Epithelial cell of esophagus (primary cell): ENCODE measurements at regions not wholly inside any gene's neighbourhood (a gene's known extent, or its start where the extent isn't known, plus 50 kb on each side); places are given as distances from the start of the nearest gene placed in this dataset.

Source experiments
- DNase-seq: peaks from one replicate; pipeline ENCODE4 v3.0.0; 2010; ENCODE audit warnings: low read depth
- H3K4me3 ChIP-seq: 2 replicates; pipeline ENCODE4 v1.5.1; 2011; ENCODE audit warnings: mild to moderate bottlenecking, low read length, control low read depth
- TF ChIP-seq, protein P1 (sequence below): IDR thresholded peaks from 2 replicates; pipeline ENCODE4 v1.5.1; 2011; ENCODE audit warnings: low read depth, mild to moderate bottlenecking, low read length, control low read depth, inconsistent platforms; ENCODE audit not compliant: insufficient read depth; ENCODE audit errors: missing control alignments

DNA sequence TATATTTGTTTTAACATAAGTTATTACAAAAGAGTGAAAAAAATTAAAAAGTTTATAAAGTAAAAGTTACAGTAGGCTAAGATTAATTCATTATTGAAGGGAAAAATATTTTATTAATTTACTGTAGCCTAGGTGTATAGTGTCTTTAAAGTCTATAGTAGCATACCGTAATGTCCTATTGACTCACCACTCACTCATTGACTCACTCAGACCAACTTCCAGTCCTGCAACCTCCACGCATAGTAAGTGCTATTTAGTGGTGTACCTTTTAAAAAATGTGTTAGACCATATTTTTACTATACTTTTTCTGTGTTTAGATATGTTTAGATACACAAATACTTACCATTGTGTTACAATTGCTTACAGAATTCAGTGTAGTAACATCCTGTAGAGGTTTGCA lies 841.1 kb downstream of the CENPC start:
- TF ChIP-seq, protein P1, sequence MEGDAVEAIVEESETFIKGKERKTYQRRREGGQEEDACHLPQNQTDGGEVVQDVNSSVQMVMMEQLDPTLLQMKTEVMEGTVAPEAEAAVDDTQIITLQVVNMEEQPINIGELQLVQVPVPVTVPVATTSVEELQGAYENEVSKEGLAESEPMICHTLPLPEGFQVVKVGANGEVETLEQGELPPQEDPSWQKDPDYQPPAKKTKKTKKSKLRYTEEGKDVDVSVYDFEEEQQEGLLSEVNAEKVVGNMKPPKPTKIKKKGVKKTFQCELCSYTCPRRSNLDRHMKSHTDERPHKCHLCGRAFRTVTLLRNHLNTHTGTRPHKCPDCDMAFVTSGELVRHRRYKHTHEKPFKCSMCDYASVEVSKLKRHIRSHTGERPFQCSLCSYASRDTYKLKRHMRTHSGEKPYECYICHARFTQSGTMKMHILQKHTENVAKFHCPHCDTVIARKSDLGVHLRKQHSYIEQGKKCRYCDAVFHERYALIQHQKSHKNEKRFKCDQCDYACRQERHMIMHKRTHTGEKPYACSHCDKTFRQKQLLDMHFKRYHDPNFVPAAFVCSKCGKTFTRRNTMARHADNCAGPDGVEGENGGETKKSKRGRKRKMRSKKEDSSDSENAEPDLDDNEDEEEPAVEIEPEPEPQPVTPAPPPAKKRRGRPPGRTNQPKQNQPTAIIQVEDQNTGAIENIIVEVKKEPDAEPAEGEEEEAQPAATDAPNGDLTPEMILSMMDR = no peak

DNA sequence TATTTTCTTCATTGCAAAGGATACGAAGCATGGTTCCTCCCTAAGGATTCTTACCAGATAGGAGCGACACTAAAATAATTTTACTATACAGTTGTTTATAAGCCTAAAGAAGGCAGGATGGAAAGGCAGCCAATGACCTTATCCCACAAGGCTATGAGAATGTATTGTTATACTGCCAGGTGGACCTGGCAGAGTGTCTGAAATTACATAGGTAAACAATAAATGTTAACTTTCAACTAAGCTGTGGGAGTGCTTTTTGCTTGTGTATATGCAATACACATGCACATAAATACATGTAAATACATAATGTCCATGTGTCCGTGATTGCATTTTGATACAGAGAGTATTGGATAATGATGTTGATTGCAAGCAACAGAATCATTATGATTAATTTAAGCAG lies 850.6 kb downstream of the CENPC start:
- TF ChIP-seq, protein P1 = no peak
- DNase-seq = no peak
- H3K4me3 ChIP-seq = no peak overlapping the region

More for the DNA sequence above, 841.1 kb downstream of the CENPC start:
- no peak overlapping the region for H3K4me3 ChIP-seq
- DNase-seq = peak; percentile 56

DNA sequence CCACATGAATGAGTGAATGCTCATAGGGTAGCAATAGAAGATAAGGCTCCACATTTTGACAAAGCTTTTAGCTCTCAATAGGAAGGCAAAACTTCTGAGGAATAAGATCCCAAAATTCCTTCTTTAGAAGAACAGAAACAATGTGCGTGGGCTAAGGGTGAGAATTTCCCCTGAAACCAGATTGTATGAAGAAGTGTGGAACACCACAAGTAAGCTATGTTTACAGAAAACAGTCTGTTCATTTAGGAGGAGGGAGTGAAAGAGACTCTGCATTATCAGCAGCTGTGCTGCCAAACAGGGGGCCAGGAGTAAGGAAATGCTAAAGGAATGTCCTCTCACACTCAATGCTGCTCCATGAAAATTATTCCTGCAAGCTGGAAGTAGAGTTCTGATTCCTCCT lies 851.6 kb downstream of the CENPC start:
- DNase-seq = no peak
- TF ChIP-seq, protein P1 = no peak
- no peak overlapping the region for H3K4me3 ChIP-seq

DNA sequence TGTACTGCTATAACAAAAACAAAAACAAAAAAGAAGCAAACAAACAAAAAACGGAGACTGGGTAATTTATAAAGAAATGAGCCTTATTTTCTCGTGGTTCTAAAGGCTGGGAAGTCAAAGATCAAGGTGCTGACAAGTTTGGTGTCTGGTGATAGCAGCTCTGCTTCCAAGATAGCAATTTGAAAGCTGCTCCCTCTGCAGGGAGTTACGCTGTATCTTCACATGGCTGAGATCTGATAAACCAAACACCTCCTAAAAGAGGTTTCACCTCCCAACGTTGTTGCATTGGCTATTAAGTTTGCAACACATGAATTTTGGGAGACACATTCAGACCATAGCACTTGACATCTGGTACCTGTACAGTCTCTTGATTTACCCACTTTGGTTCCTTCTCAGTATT lies 854.2 kb downstream of the CENPC start:
- DNase-seq = peak; percentile 5
- no peak overlapping the region for H3K4me3 ChIP-seq
- TF ChIP-seq, protein P1 = peak; percentile 32

DNA sequence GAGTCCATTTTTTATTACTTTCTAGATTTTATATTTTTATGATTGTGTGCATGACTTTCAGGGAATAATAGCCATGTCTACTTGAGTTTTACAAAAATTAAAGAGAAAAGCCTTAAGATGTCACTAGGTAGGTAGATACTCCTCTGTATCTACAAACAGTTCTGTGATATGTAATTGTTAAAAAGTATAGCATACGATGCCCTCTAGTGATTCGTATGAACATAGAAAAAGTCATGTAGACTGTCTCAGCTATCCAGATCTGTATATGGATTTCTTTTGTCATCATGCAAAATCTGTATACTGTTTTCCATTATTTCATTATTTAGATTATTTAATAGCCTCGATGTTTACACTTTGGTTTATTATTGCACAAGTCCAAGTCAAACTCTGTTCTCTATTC lies 856.6 kb downstream of the CENPC start:
- peak; percentile 49 for DNase-seq
- TF ChIP-seq, protein P1 = peak; percentile 34
- no peak overlapping the region for H3K4me3 ChIP-seq

DNA sequence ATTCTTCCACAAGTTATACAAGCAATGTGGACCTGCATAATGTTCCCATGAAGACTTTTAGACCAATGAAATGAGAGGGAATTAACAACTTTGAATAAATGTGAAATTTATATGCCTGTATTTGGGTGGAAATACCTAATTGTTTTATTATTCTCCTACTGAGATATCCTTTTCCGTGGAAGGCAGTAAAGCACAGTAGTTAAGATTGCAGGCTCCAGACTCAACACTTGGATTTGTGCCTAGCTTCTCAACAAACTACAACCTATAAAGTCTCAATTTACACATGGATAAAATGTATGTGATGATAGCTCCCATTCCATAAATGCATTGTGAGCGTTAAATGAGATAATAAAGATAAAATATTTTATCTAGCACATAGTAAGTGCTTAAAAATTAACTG lies 857.8 kb downstream of the CENPC start:
- H3K4me3 ChIP-seq = no peak overlapping the region
- TF ChIP-seq, protein P1 = no peak
- no peak for DNase-seq

DNA sequence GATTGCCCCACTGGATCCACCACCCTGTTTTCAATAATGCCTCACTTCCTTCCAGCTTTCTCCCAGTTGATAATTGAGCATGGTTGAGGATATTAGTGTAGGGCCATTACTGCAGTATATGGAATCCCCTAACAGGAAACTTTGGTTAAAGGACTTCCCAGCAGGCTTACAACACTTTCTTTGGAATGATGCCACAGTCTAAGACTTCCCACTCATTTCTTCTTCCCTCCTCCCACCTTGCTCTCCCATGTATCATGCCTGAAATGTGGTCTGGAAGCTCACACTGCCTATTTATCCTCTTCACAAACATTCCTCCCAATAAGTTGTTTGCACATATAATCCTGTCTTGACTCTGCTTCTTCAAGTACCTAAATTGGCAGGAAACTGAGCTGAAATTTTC lies 863.3 kb downstream of the CENPC start:
- peak; percentile 6 for DNase-seq
- H3K4me3 ChIP-seq = no peak overlapping the region
- TF ChIP-seq, protein P1 = no peak
